HCT116 (cell line): ENCODE measurements at regions not wholly inside any gene's neighbourhood (a gene's known extent, or its start where the extent isn't known, plus 50 kb on each side); places are given as distances from the start of the nearest gene placed in this dataset.

ENCODE experiments used
- ATAC-seq: fragments of 200-7000 bp; cut with Tn5 transposase; 2 replicates; pipeline ENCODE4 v1.9.1; 2020; ENCODE audit warnings: mild to moderate bottlenecking, moderate library complexity
- BruUV-seq: library from RNA; stranded (reverse); fragments of 400-500 nt; replicated peaks from 2 replicates; lab custom pipeline; 2021; lab: Mats Ljungman, UMichigan
- CTCF ChIA-PET: fragments of 300-600 bp; sonication (Branson Sonifier 250); formaldehyde crosslinking; loops from one replicate; lab custom pipeline; 2021; ENCODE audit warnings: antibody characterized with exemption; lab: Charles Lee
- POLR2A ChIA-PET: fragments of 300-600, 350-600 bp; sonication (Branson Sonifier 250); formaldehyde crosslinking; loops from one replicate; lab custom pipeline; 2021; ENCODE audit warnings: antibody characterized with exemption; lab: Charles Lee
- RAD21 ChIA-PET, 2 experiments: fragments of 300-600 bp; sonication (Branson Sonifier 250); formaldehyde crosslinking; loops; one replicate each; lab custom pipeline; 2023; ENCODE audit warnings: low total read pairs in 2 of 2; ENCODE audit not compliant: uncharacterized antibody in 2 of 2, unreplicated experiment in 2 of 2, low non-redundant PET in 1 of 2; lab: Charles Lee
- DNase-seq: peaks from one replicate; pipeline ENCODE4 v3.0.0-alpha.2; 2010; ENCODE audit warnings: low read depth, low spot score
- H2AFZ ChIP-seq: fragments of 200-600 bp; shearing (Covaris generic), sonication (generic); 2 replicates; pipeline ENCODE4 v1.6.1; 2017; ENCODE audit warnings: low read depth, mixed run types, mixed read lengths, antibody characterized with exemption, low read length; ENCODE audit not compliant: poor library complexity, severe bottlenecking
- H3K27ac ChIP-seq: 2 replicates; pipeline ENCODE4 v1.5.1; 2012; ENCODE audit warnings: low read depth, low read length
- H3K27me3 ChIP-seq: fragments of 200-600 bp; sonication (generic); 2 replicates; pipeline ENCODE4 v1.6.1; 2016; ENCODE audit warnings: mixed run types, low read length, mixed read lengths; ENCODE audit not compliant: insufficient read depth
- H3K36me3 ChIP-seq, 2 experiments: fragments of 200-500 bp in 1 of 2; fragments of 200-600 bp in 1 of 2; sonication (Bioruptor generic) in 1 of 2; sonication (generic) in 1 of 2; 2 replicates each; pipeline versions ENCODE4 v1.5.1 to v1.6.1; 2014 to 2016; ENCODE audit warnings: low read length in 2 of 2, inconsistent platforms in 1 of 2, mixed read lengths in 1 of 2, mixed run types in 1 of 2; ENCODE audit not compliant: insufficient read depth in 2 of 2, control insufficient read depth in 1 of 2
- H3K4me1 ChIP-seq, 2 experiments: fragments of 200-600 bp in 1 of 2; sonication (generic) in 1 of 2; 2 replicates each; pipeline versions ENCODE4 v1.5.1 to v1.6.1; 2012 to 2017; ENCODE audit warnings: low read length in 2 of 2, inconsistent platforms in 1 of 2, mild to moderate bottlenecking in 1 of 2, mixed read lengths in 1 of 2, mixed run types in 1 of 2, moderate library complexity in 1 of 2; ENCODE audit not compliant: insufficient read depth in 2 of 2, control insufficient read depth in 1 of 2
- H3K4me2 ChIP-seq: fragments of 200-600 bp; sonication (generic); 2 replicates; pipeline ENCODE4 v1.6.1; 2017; ENCODE audit warnings: mixed run types, low read length, mixed read lengths
- H3K4me3 ChIP-seq, 2 experiments: fragments of 200-600 bp in 1 of 2; sonication (generic) in 1 of 2; replicated peaks in 1 of 2; 2 replicates each; pipeline ENCODE4 v1.5.1; 2011 to 2016; ENCODE audit warnings: low read length in 2 of 2, control low read depth in 1 of 2, low read depth in 1 of 2, mild to moderate bottlenecking in 1 of 2, mixed read lengths in 1 of 2, mixed run types in 1 of 2
- H3K79me2 ChIP-seq: fragments of 200-600 bp; sonication (generic); 2 replicates; pipeline ENCODE4 v1.6.1; 2017; ENCODE audit warnings: mild to moderate bottlenecking, mixed run types, low read length, moderate library complexity, mixed read lengths; ENCODE audit not compliant: insufficient read depth
- H3K9ac ChIP-seq: fragments of 200-600 bp; sonication (generic); 2 replicates; pipeline ENCODE4 v1.6.1; 2016; ENCODE audit warnings: low read length, mixed read lengths
- H3K9me2 ChIP-seq: fragments of 200-600 bp; sonication (generic), shearing (Covaris generic); 2 replicates; pipeline ENCODE4 v1.6.1; 2017; ENCODE audit warnings: mixed run types, mild to moderate bottlenecking, moderate library complexity; ENCODE audit not compliant: insufficient read depth
- H3K9me3 ChIP-seq, 2 experiments: fragments of 200-500 bp in 1 of 2; fragments of 200-600 bp in 1 of 2; sonication (Bioruptor generic) in 1 of 2; sonication (generic) in 1 of 2; 2 replicates each; pipeline ENCODE4 v1.6.1; 2014 to 2017; ENCODE audit warnings: low read length in 2 of 2, mixed read lengths in 2 of 2, inconsistent platforms in 1 of 2, low read depth in 1 of 2, mild to moderate bottlenecking in 1 of 2, mixed run types in 1 of 2, moderate library complexity in 1 of 2; ENCODE audit not compliant: control insufficient read depth in 1 of 2, insufficient read depth in 1 of 2
- H4K20me1 ChIP-seq: fragments of 200-600 bp; sonication (generic), shearing (Covaris generic); 2 replicates; pipeline ENCODE4 v1.6.1; 2017; ENCODE audit warnings: mixed run types, mild to moderate bottlenecking, moderate library complexity; ENCODE audit not compliant: insufficient read depth
- EGR1 ChIP-seq: IDR thresholded peaks from 2 replicates; pipeline ENCODE4 v1.6.1; 2012; ENCODE audit warnings: low read depth
- ELF1 ChIP-seq: IDR thresholded peaks from 2 replicates; pipeline ENCODE4 v1.6.1; 2012; ENCODE audit warnings: low read depth, borderline replicate concordance
- EZH2 ChIP-seq: fragments of 200-600 bp; sonication (generic); IDR thresholded peaks from 2 replicates; pipeline ENCODE4 v1.6.1; 2017; ENCODE audit warnings: antibody characterized with exemption, mixed run types
- EZH2phosphoT487 ChIP-seq: fragments of 200-600 bp; IDR thresholded peaks from 2 replicates; pipeline ENCODE4 v1.6.1; 2018; ENCODE audit warnings: antibody characterized with exemption, borderline replicate concordance
- JUND ChIP-seq: IDR thresholded peaks from 2 replicates; pipeline ENCODE4 v1.6.1; 2012
- RAD21 ChIP-seq: IDR thresholded peaks from 2 replicates; pipeline ENCODE4 v1.6.1; 2012; ENCODE audit warnings: low read depth, mild to moderate bottlenecking
- YY1 ChIP-seq: IDR thresholded peaks from 2 replicates; pipeline ENCODE4 v1.6.1; 2011; ENCODE audit warnings: low read length, low read depth, moderate library complexity, mild to moderate bottlenecking; ENCODE audit not compliant: insufficient replicate concordance; ENCODE audit errors: extremely low read depth
- ZNF274 ChIP-seq: fragments of 200-500 bp; sonication (Bioruptor generic); IDR thresholded peaks from 2 replicates; pipeline ENCODE4 v1.6.1; 2014; ENCODE audit warnings: mild to moderate bottlenecking, low read depth, low read length, inconsistent platforms
- intact Hi-C: fragments of 100-400 bp; cut with micrococcal nuclease; formaldehyde crosslinking; loops from 2 replicates; pipeline ENCODE4 v1.10.0; 2022
- TF ChIP-seq, protein P1 (sequence below): IDR thresholded peaks from 2 replicates; pipeline ENCODE4 v1.6.1; 2012; ENCODE audit warnings: low read depth
- TF ChIP-seq, protein P2 (sequence below): IDR thresholded peaks from 2 replicates; pipeline ENCODE4 v1.6.1; 2012

DNA sequence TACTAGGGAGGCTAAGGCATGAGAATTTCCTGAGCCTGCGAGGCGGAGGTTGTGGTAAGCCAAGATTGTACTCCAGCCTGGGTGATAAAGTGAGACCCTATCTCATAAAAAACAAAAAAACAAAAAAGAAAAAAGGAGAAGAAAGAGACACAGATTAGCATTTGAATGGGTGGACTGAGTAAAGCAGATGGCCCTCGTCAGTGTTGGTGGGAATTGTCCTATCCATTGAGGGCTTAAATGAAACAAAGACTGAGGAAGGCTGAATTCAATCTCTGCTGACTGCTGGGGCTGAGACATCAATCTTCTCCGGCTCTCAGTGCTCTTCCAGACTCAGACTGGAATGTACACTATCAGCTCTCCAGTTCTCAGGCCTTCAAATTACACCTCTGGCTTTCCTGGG lies 136.8 kb downstream of the SLC7A11 start (continued):
- TF ChIP-seq, protein P1, sequence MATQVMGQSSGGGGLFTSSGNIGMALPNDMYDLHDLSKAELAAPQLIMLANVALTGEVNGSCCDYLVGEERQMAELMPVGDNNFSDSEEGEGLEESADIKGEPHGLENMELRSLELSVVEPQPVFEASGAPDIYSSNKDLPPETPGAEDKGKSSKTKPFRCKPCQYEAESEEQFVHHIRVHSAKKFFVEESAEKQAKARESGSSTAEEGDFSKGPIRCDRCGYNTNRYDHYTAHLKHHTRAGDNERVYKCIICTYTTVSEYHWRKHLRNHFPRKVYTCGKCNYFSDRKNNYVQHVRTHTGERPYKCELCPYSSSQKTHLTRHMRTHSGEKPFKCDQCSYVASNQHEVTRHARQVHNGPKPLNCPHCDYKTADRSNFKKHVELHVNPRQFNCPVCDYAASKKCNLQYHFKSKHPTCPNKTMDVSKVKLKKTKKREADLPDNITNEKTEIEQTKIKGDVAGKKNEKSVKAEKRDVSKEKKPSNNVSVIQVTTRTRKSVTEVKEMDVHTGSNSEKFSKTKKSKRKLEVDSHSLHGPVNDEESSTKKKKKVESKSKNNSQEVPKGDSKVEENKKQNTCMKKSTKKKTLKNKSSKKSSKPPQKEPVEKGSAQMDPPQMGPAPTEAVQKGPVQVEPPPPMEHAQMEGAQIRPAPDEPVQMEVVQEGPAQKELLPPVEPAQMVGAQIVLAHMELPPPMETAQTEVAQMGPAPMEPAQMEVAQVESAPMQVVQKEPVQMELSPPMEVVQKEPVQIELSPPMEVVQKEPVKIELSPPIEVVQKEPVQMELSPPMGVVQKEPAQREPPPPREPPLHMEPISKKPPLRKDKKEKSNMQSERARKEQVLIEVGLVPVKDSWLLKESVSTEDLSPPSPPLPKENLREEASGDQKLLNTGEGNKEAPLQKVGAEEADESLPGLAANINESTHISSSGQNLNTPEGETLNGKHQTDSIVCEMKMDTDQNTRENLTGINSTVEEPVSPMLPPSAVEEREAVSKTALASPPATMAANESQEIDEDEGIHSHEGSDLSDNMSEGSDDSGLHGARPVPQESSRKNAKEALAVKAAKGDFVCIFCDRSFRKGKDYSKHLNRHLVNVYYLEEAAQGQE = no peak
- TF ChIP-seq EZH2 (no peak), ZNF274 (no peak), ELF1 (no peak), EGR1 (no peak), EZH2phosphoT487 (no peak)
- TF ChIP-seq, protein P2, sequence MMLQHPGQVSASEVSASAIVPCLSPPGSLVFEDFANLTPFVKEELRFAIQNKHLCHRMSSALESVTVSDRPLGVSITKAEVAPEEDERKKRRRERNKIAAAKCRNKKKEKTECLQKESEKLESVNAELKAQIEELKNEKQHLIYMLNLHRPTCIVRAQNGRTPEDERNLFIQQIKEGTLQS = no peak

GRCh38 chr4:138104284-138104680 lies 137.9 kb downstream of the SLC7A11 start:
- Histone ChIP-seq H3K27me3 (no peaks in the 10 kb centered on the region), H3K9ac (no peak overlapping the region), H3K27ac (no peak overlapping the region), H3K79me2 (no peaks in the 10 kb centered on the region), H3K36me3 (no peaks in the 10 kb centered on the region), H4K20me1 (no peaks in the 10 kb centered on the region), H3K4me2 (no peak overlapping the region), H3K9me3 (0 out of 4 replicates have a peak, but pooled peaks cover 0 to 6% of the 10 kb centered on the region in 2 experiments), H3K4me1 (no peaks in the 10 kb centered on the region), H3K4me3 (no peak overlapping the region), H2AFZ (no peak overlapping the region), H3K9me2 (no peaks in the 10 kb centered on the region)
- ChIA-PET RAD21 (no interaction called here), POLR2A (no interaction called here), CTCF (interaction anchor here (1.9 kb wide), 1 partner anchor 14 kb away, joined by 9 read pairs; no protein-coding TSS in a partner anchor)
- no peak for TF ChIP-seq YY1
- TF ChIP-seq EZH2phosphoT487 = no peak
- no peak for TF ChIP-seq JUND
- TF ChIP-seq RAD21 = no peak
- TF ChIP-seq ELF1 = no peak
- no TSS peak for BruUV-seq
- DNase-seq (no peak), ATAC-seq (no peak)
- intact Hi-C loops = no loop called here
